ENCODE measurements at regions not wholly inside any gene's neighbourhood (a gene's known extent, or its start where the extent isn't known, plus 50 kb on each side); places are given as distances from the start of the nearest gene placed in this dataset.

DNA sequence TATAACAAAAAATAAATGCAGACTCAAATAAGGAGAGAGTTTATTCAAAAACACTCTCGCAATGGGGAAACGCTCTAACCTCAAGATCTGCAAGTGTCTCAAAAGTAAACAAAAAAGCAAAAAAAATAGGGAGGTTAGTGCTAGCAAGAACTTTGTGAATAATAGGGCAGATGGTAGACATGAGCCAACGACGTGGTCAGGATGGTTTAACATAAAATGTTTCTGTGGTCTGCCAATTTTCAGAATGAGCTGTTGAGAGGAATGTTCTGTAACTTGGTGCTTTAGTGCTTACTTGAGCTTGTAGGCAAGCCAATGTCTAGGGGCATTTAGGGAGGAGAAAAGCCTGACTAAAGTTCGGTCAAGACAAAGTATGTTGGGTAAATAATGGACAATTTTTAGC, 1813.9 kb upstream of the CDH6 start:
- Mint-ChIP-seq H3K36me3 (ENCODE audit: low read depth) (no peaks in the 10 kb centered on the region), H3K4me1 (no peaks in the 10 kb centered on the region), H3K4me3 (no peak overlapping the region), H3K27me3 (no peaks in the 10 kb centered on the region), H3K27ac (no peak overlapping the region)
- H3K9me3 ChIP-seq (ENCODE audit: control insufficient read depth, low read length, poor library complexity, severe bottlenecking): no peaks in the 10 kb centered on the region
- ATAC-seq (no peak), DNase-seq (no peak)

DNA sequence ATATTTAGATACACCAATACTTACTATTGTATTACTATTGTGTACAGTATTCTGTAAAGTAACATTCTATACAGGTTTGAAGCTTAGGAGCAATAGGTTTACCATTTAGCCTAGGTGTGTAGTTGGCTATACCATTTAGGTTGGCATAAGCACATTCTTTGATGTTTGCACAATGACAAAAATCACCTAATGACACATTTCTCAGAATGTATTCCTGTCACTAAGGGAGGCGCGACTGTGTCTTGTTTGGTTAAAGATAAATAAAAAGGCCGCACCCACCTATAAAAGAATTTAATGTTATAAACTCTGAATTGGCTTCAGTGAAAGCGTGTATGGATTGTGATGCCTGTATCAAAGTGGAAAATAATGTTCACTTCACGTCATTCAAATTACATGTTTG, 1815.4 kb upstream of the CDH6 start:
- DNase-seq (no peak), ATAC-seq (no peak)
- H3K9me3 ChIP-seq (ENCODE audit: control insufficient read depth, low read length, poor library complexity, severe bottlenecking): no peaks in the 10 kb centered on the region
- no peak overlapping the region for H3K4me3 Mint-ChIP-seq
- no peaks in the 10 kb centered on the region for H3K4me1 Mint-ChIP-seq
- no peaks in the 10 kb centered on the region for H3K27me3 Mint-ChIP-seq
- no peak overlapping the region for H3K27ac Mint-ChIP-seq
- H3K36me3 Mint-ChIP-seq (ENCODE audit: low read depth): no peaks in the 10 kb centered on the region

DNA sequence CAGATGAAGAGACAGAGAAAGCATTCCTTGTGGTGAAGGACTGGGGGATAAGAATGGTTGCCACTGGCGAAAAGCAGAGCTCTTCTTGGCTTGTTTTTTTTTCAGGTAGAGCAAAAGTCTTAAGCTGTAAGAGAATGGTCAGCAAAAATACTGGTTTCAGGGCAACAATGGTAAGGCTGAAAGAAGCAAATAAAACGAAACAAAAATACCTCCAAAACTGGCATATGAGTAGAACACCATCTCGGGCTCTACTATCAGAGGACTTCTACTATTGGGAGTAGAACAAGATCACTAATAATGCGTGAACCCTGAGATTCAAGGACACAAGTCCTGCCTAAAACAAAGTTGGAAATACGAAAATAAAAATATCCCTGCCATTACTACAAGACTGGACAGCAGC, 1823.2 kb upstream of the CDH6 start:
- no peak overlapping the region for H3K27ac Mint-ChIP-seq
- DNase-seq (no peak), ATAC-seq (no peak)
- H3K27me3 Mint-ChIP-seq: no peaks in the 10 kb centered on the region
- H3K9me3 ChIP-seq (ENCODE audit: control insufficient read depth, low read length, poor library complexity, severe bottlenecking): no peaks in the 10 kb centered on the region
- H3K4me1 Mint-ChIP-seq: no peaks in the 10 kb centered on the region
- no peak overlapping the region for H3K4me3 Mint-ChIP-seq
- H3K36me3 Mint-ChIP-seq (ENCODE audit: low read depth): no peaks in the 10 kb centered on the region

DNA sequence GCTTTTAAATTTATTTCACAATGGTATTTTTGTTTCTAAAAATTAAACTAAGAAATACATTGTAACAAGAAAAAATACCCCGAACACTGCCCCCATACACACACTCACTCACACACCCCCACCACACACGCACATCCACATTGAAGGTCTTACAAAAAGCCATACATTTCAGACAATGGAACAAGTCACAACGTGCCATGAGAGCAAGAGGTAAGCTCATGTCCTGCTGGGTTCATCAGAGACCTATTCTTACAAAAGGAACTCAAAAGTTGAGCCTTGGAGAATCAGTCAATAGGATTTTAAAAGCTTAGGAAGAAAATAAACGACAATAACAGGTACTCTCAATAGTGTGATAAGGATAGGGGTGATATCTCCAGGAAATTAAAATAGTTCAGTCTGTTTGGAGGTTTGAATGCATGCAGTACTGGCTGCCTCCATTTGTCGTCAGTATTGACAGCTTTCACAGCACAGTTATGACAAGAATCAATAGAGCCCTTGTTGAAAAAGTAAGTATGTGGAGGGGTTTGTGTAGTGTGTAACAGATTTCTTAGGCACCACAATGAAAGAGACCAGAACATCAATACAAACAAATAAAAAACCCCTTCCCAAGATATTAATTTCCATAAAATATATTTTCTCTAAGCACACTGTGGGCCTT, 1826.2 kb upstream of the CDH6 start:
- no peak overlapping the region for H3K27ac Mint-ChIP-seq
- DNase-seq (no peak), ATAC-seq (no peak)
- no peaks in the 10 kb centered on the region for H3K9me3 ChIP-seq (ENCODE audit: control insufficient read depth, low read length, poor library complexity, severe bottlenecking)
- H3K4me3 Mint-ChIP-seq: no peak overlapping the region
- H3K36me3 Mint-ChIP-seq (ENCODE audit: low read depth): no peaks in the 10 kb centered on the region
- no peaks in the 10 kb centered on the region for H3K27me3 Mint-ChIP-seq
- H3K4me1 Mint-ChIP-seq: no peaks in the 10 kb centered on the region

DNA sequence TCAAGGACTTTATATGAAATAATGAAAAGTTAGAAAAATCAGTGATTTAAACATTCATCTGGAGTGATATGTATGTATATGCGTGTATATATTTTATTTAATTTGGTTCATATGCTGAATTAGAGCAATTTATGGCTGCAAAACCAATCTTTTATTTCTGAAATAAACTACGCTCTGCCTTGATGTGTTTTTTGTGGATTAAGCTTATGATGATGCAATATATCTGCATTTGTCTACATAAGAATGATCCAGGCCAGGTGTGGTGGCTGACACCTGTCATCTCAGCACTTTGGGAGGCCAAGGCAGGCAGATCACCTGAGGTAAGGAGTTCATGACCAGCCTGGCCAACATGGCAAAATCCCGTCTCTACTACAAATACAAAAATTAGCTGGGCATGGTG, 1842.3 kb upstream of the CDH6 start:
- no peaks in the 10 kb centered on the region for H3K9me3 ChIP-seq (ENCODE audit: control insufficient read depth, low read length, poor library complexity, severe bottlenecking)
- Mint-ChIP-seq H3K4me3 (no peak overlapping the region), H3K36me3 (ENCODE audit: low read depth) (no peaks in the 10 kb centered on the region), H3K27ac (no peak overlapping the region), H3K4me1 (no peaks in the 10 kb centered on the region), H3K27me3 (no peaks in the 10 kb centered on the region)
- DNase-seq (no peak), ATAC-seq (no peak)

DNA sequence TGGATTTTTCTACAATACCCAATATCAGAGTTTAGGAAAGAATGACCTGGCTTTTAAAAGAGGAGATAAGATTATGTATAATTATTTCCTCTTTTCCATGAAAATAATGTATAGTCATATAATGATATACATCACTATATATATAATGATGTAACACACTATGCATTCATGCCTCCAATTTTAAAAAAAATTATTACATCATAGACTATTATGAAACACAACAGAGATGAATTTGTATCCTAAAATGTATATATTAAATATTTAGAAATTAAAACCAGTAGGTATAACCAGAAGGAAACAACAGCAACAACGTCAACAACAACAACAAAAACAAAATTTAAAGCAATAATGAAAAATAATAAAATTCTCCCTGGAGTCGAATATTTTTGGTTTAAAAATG, 1856.5 kb upstream of the CDH6 start:
- H3K27ac Mint-ChIP-seq: no peak overlapping the region
- ATAC-seq (no peak), DNase-seq (no peak)
- H3K4me1 Mint-ChIP-seq: no peaks in the 10 kb centered on the region
- no peaks in the 10 kb centered on the region for H3K27me3 Mint-ChIP-seq
- no peaks in the 10 kb centered on the region for H3K36me3 Mint-ChIP-seq (ENCODE audit: low read depth)
- H3K4me3 Mint-ChIP-seq: no peak overlapping the region
- no peaks in the 10 kb centered on the region for H3K9me3 ChIP-seq (ENCODE audit: control insufficient read depth, low read length, poor library complexity, severe bottlenecking)

DNA sequence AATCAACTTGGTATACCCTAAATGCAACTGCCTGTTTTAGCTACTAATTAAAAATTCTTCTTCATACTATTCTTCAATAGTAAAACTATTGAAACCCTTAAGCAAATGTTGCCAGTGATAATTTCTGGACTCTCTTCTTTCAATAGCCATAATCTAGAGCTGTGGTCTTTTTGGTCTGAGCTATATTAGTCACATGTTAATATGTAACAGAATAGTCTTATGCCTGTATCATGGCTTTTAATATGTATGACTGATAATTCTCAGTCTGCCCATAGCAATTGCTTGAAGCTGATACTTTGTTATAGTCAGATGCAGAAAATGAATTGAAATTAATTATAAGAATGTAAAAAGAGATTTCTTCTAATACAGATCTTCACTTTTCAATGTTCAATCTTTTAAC, 1871.9 kb upstream of the CDH6 start:
- DNase-seq: no peak
- Mint-ChIP-seq H3K36me3 (ENCODE audit: low read depth) (no peaks in the 10 kb centered on the region), H3K27me3 (no peaks in the 10 kb centered on the region), H3K27ac (no peak overlapping the region), H3K4me1 (no peaks in the 10 kb centered on the region), H3K4me3 (no peak overlapping the region)
- no peak for ATAC-seq
- H3K9me3 ChIP-seq (ENCODE audit: control insufficient read depth, low read length, poor library complexity, severe bottlenecking): no peaks in the 10 kb centered on the region

DNA sequence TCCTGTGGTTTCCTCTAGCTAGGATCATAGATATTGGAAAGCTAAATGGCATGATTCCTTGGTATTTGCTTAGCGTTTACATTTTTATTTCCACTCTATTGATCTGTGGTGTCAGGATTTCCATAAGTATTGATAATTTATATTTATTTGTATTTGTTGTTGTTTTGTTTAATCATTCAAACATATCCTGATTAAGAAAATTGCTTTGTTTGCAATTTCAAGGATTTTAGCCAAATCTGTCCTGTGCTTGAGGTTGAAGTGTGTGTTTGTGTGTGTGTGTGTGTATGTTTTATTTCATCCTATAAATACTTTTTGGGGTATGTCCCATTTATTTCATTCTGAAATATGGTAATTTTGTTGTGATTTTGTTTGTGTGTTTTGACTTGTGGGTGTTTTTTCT, 1884.1 kb upstream of the CDH6 start:
- Mint-ChIP-seq H3K4me3 (no peak overlapping the region), H3K27me3 (no peaks in the 10 kb centered on the region), H3K4me1 (no peaks in the 10 kb centered on the region), H3K36me3 (ENCODE audit: low read depth) (no peaks in the 10 kb centered on the region), H3K27ac (no peak overlapping the region)
- no peak for DNase-seq
- ATAC-seq: no peak
- no peaks in the 10 kb centered on the region for H3K9me3 ChIP-seq (ENCODE audit: control insufficient read depth, low read length, poor library complexity, severe bottlenecking)

DNA sequence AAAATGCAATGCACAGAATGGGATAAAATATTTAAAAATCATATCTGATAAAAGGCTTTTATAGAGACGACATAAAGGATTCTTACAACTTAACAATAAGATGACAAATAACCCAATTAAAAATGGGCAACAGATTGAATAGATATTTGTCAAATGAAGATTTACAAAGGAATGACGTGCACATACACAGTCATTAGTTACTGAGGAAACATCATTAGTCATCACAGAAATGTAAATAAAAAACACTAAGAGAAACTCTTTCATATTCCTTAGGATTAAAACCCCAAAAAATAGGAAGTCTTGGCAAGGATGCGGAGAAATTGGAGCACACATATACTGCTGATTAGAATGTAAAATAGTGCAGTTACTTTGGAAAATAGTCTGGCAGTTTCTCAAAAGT, 1886.0 kb upstream of the CDH6 start:
- H3K27ac Mint-ChIP-seq: no peak overlapping the region
- no peaks in the 10 kb centered on the region for H3K4me1 Mint-ChIP-seq
- no peaks in the 10 kb centered on the region for H3K9me3 ChIP-seq (ENCODE audit: control insufficient read depth, low read length, poor library complexity, severe bottlenecking)
- no peaks in the 10 kb centered on the region for H3K27me3 Mint-ChIP-seq
- no peaks in the 10 kb centered on the region for H3K36me3 Mint-ChIP-seq (ENCODE audit: low read depth)
- DNase-seq: no peak
- ATAC-seq: no peak
- H3K4me3 Mint-ChIP-seq: no peak overlapping the region

DNA sequence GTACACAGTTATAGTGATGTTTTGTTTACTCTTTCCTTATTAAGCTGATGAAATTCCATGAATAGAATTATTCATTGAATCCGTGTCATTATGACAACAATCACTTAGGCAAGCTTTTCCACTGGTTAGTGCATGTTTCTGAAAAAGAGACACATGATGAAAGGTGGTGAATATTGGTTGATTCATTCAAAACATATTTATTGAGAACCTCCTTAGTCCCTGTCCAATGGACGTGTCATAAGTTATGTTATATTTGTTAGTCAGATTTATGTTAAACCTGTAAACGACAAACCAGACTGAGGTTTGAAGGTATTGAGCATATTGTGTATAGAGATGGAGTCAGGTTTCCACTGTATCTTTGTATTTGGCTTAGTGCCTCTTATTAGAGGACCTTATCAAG, 1888.9 kb upstream of the CDH6 start:
- Mint-ChIP-seq H3K4me3 (no peak overlapping the region), H3K36me3 (ENCODE audit: low read depth) (no peaks in the 10 kb centered on the region), H3K4me1 (no peaks in the 10 kb centered on the region), H3K27me3 (no peaks in the 10 kb centered on the region), H3K27ac (no peak overlapping the region)
- H3K9me3 ChIP-seq (ENCODE audit: control insufficient read depth, low read length, poor library complexity, severe bottlenecking): no peaks in the 10 kb centered on the region
- ATAC-seq (no peak), DNase-seq (no peak)

DNA sequence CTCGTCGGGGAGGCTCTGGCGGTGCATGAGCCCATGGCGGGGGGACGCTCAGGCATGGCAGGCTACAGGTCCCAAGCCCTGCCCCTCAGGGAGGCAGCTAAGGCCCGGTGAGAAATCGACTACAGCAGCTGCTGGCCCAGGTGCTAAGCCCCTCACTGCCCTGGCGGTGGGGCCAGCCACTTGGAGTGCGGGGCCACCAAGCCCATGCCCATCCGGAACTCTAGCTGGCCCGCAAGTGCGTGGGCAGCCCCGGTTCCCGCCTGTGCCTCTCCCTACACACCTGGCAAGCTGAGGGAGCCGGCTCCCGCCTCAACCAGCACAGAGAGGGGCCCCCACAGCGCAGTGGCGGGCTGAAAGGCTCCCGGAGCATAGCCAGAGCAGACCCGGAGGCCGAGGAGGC, 1896.9 kb upstream of the CDH6 start:
- Mint-ChIP-seq H3K27ac (no peak overlapping the region), H3K27me3 (no peaks in the 10 kb centered on the region), H3K36me3 (ENCODE audit: low read depth) (no peaks in the 10 kb centered on the region), H3K4me3 (no peak overlapping the region), H3K4me1 (no peaks in the 10 kb centered on the region)
- DNase-seq (peak in 1 of 3 donors; percentile 5), ATAC-seq (no peak)
- H3K9me3 ChIP-seq (ENCODE audit: control insufficient read depth, low read length, poor library complexity, severe bottlenecking): no peaks in the 10 kb centered on the region

DNA sequence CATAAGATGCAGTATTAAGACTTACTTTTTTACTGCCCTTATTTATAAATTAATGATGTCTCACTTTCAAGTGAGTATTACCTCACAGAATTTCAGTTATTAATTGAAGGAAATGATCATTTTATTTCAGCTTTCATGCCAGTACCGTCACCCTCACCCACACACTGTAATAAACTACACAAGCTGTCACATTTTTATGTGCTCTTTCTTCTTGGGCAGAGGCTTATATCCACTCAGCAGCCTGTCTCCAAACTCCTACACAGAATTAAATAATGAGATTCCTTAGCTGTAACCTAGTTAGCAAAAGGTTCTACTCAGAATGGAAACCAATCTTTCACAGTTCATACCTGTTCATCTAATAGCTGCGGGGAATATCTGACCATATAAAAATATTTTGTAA, 1915.8 kb upstream of the CDH6 start:
- Mint-ChIP-seq H3K36me3 (ENCODE audit: low read depth) (no peaks in the 10 kb centered on the region), H3K4me1 (no peaks in the 10 kb centered on the region)

DNA sequence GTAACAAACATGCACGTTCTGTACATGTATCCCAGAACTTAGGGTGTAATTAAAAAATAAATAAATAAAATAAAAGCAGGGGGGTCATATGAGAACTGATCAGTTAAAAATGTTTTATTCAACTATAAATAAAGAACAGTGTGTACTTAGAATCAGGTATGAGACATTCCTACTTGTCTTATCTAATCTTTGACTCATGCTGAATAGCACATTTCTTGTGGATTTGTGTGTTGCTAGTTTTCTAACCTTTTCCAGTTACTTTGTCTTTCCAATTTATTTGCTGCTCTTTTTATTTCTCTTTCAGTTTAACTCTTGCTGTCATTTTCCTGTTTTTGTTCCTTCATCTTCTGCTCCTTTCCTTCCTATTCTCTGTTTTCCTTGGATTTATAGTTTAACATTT, 1917.1 kb upstream of the CDH6 start:
- no peaks in the 10 kb centered on the region for H3K9me3 ChIP-seq (ENCODE audit: control insufficient read depth, low read length, poor library complexity, severe bottlenecking)
- Mint-ChIP-seq H3K36me3 (ENCODE audit: low read depth) (no peaks in the 10 kb centered on the region), H3K4me3 (no peak overlapping the region), H3K27ac (no peak overlapping the region), H3K27me3 (no peaks in the 10 kb centered on the region), H3K4me1 (no peaks in the 10 kb centered on the region)
- DNase-seq (no peak), ATAC-seq (no peak)

More for the DNA sequence above, 1915.8 kb upstream of the CDH6 start:
- no peaks in the 10 kb centered on the region for H3K27me3 Mint-ChIP-seq
- no peaks in the 10 kb centered on the region for H3K9me3 ChIP-seq (ENCODE audit: control insufficient read depth, low read length, poor library complexity, severe bottlenecking)
- ATAC-seq (no peak), DNase-seq (no peak)
- H3K27ac Mint-ChIP-seq: no peak overlapping the region
- no peak overlapping the region for H3K4me3 Mint-ChIP-seq

DNA sequence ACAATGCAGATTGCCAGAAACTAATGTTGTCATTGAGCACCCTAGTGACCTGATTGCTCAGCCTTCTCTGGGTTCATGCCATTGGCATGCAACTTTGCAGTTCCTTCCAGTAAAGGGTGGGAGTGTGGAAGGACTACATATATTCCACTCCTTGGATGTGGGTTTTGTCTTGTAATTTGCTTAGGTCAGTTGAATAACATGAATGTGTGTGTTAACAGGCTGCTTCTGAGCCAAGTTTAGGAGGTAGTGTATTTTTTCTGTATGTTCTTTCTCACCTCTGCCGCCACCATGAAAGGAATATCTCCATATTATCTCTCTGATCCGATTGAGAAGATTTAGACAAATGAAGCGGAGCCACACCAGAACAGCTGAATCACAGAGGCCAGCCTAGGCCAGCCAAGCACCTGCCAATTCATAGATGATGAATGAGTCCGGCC, 1929.6 kb upstream of the CDH6 start:
- no peak for ATAC-seq
- DNase-seq: no peak
- no peak overlapping the region for H3K27ac Mint-ChIP-seq
- no peak overlapping the region for H3K4me3 Mint-ChIP-seq
- H3K36me3 Mint-ChIP-seq (ENCODE audit: low read depth): no peaks in the 10 kb centered on the region
- no peaks in the 10 kb centered on the region for H3K4me1 Mint-ChIP-seq
- no peaks in the 10 kb centered on the region for H3K9me3 ChIP-seq (ENCODE audit: control insufficient read depth, low read length, poor library complexity, severe bottlenecking)
- no peaks in the 10 kb centered on the region for H3K27me3 Mint-ChIP-seq
